AG09309 (cell line): ENCODE measurements at regions not wholly inside any gene's neighbourhood (a gene's known extent, or its start where the extent isn't known, plus 50 kb on each side); places are given as distances from the start of the nearest gene placed in this dataset.
"Not testable (repeated sequence)": the region's sequence is repeated elsewhere in the genome, so short reads cannot be mapped to it uniquely, and the experiment has no call there.

Experiments
- DNase-seq: peaks from one replicate; pipeline ENCODE4 v3.0.0-alpha.2; 2010; ENCODE audit warnings: low read depth
- H3K4me3 ChIP-seq: 2 replicates; pipeline ENCODE4 v1.5.1; 2011; ENCODE audit warnings: mild to moderate bottlenecking, low read depth, low read length, moderate library complexity; ENCODE audit not compliant: control insufficient read depth
- TF ChIP-seq, protein P1 (sequence below): IDR thresholded peaks from 2 replicates; pipeline ENCODE4 v1.5.1; 2011; ENCODE audit warnings: mild to moderate bottlenecking, low read depth, low read length, inconsistent platforms; ENCODE audit not compliant: insufficient read depth, control insufficient read depth; ENCODE audit errors: missing control alignments

DNA sequence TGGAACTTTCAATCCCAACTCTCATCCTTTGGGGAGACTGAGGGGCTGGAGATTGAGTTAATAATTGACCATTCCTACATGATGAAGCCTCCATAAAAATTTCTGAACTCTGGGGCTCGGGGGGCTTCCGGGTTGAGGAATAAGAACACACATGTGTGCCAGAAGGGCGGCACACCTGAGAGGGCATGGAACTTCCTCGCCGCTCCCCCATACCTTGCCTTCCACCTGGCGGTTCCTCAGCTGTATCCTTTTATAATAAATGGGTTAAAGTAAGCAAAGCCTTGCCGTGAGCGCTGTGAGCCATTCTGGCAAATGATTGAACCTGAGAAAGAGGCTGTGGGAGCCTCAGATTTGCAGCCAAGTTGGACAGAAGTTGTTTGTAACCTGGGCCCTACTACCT lies 164.8 kb downstream of the LY86 start:
- no peak for DNase-seq
- no peak overlapping the region for H3K4me3 ChIP-seq
- TF ChIP-seq, protein P1, sequence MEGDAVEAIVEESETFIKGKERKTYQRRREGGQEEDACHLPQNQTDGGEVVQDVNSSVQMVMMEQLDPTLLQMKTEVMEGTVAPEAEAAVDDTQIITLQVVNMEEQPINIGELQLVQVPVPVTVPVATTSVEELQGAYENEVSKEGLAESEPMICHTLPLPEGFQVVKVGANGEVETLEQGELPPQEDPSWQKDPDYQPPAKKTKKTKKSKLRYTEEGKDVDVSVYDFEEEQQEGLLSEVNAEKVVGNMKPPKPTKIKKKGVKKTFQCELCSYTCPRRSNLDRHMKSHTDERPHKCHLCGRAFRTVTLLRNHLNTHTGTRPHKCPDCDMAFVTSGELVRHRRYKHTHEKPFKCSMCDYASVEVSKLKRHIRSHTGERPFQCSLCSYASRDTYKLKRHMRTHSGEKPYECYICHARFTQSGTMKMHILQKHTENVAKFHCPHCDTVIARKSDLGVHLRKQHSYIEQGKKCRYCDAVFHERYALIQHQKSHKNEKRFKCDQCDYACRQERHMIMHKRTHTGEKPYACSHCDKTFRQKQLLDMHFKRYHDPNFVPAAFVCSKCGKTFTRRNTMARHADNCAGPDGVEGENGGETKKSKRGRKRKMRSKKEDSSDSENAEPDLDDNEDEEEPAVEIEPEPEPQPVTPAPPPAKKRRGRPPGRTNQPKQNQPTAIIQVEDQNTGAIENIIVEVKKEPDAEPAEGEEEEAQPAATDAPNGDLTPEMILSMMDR: no peak

- DNase-seq: no peak
- TF ChIP-seq, protein P1: no peak
- no peak overlapping the region for H3K4me3 ChIP-seq
Measured at GRCh38 chr6:6756526-6756925, 168.0 kb downstream of the LY86 start.

GRCh38 chr6:6758546-6758914 lies 170.0 kb downstream of the LY86 start:
- TF ChIP-seq, protein P1: no peak
- H3K4me3 ChIP-seq: no peak overlapping the region
- no peak for DNase-seq

- TF ChIP-seq, protein P1: peak; percentile 42
- no peak overlapping the region for H3K4me3 ChIP-seq
- no peak for DNase-seq
Measured at GRCh38 chr6:6758915-6759654, 170.6 kb downstream of the LY86 start.

- DNase-seq: no peak
- H3K4me3 ChIP-seq: no peak overlapping the region
- TF ChIP-seq, protein P1: no peak
Measured at GRCh38 chr6:6760002-6760401, 171.5 kb downstream of the LY86 start.

DNA sequence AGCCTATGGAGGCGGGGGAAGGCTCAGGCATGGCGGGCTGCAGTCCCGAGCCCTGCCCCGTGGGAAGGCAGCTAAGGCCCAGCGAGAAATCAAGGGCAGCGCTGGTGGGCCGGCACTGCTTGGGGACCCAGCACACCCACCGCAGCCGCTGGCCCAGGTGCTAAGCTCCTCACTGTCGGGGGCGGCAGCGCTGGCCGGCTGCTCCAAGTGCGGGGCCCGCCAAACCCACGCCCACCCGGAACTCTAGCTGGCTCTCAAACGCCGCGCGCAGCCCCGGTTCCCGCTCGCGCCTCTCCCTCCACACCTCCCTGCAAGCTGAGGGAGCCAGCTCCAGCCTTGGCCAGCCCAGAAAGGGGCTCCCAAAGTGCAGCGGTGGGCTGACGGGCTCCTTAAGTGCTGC lies 174.0 kb downstream of the LY86 start:
- DNase-seq, H3K4me3 ChIP-seq: not testable (repeated sequence)

DNA sequence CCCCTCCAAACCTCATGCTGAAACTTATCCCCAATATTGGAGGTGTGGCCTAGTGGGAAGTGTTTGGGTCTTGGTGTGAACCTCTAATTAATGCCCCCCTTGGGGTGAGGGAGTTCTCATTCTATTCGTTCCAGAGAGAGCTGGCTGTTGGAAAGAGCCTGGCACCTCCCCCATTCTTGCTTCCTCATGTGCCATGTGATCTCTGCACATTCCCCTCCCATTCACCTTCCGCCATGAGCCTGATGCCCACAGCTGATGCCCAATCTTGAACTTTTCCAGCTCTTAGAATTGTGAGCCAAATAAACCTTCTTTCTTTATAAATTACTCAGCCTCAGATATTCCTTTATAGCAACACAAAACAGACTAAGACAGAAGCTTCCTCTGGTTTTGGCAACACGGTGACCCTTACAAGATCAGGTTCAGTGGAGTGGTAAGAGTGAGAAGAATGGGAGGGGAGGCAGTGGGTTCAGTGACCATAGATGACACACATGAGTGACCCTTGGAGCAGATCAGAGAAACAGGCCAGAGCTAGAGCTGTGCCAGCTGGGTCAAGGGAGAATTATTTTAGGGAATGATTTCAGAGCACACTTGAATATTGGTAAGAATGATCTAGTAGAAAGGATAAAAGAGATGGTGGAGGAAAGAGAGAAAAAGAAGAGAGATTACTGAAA lies 176.4 kb downstream of the LY86 start:
- H3K4me3 ChIP-seq: no peak overlapping the region
- TF ChIP-seq, protein P1: no peak
- DNase-seq: no peak
